ENCODE measurements at regions not wholly inside any gene's neighbourhood (a gene's known extent, or its start where the extent isn't known, plus 50 kb on each side); places are given as distances from the start of the nearest gene placed in this dataset.

GRCh38 chr4:155526452-155527169 is 140.0 kb upstream of the GUCY1A1 start:
- TF ChIP-seq, protein P1, sequence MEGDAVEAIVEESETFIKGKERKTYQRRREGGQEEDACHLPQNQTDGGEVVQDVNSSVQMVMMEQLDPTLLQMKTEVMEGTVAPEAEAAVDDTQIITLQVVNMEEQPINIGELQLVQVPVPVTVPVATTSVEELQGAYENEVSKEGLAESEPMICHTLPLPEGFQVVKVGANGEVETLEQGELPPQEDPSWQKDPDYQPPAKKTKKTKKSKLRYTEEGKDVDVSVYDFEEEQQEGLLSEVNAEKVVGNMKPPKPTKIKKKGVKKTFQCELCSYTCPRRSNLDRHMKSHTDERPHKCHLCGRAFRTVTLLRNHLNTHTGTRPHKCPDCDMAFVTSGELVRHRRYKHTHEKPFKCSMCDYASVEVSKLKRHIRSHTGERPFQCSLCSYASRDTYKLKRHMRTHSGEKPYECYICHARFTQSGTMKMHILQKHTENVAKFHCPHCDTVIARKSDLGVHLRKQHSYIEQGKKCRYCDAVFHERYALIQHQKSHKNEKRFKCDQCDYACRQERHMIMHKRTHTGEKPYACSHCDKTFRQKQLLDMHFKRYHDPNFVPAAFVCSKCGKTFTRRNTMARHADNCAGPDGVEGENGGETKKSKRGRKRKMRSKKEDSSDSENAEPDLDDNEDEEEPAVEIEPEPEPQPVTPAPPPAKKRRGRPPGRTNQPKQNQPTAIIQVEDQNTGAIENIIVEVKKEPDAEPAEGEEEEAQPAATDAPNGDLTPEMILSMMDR (IDR thresholded peaks at IDR 0.05; ENCODE audit: poor library complexity, severe bottlenecking), result no peak
- TF ChIP-seq, protein P2, sequence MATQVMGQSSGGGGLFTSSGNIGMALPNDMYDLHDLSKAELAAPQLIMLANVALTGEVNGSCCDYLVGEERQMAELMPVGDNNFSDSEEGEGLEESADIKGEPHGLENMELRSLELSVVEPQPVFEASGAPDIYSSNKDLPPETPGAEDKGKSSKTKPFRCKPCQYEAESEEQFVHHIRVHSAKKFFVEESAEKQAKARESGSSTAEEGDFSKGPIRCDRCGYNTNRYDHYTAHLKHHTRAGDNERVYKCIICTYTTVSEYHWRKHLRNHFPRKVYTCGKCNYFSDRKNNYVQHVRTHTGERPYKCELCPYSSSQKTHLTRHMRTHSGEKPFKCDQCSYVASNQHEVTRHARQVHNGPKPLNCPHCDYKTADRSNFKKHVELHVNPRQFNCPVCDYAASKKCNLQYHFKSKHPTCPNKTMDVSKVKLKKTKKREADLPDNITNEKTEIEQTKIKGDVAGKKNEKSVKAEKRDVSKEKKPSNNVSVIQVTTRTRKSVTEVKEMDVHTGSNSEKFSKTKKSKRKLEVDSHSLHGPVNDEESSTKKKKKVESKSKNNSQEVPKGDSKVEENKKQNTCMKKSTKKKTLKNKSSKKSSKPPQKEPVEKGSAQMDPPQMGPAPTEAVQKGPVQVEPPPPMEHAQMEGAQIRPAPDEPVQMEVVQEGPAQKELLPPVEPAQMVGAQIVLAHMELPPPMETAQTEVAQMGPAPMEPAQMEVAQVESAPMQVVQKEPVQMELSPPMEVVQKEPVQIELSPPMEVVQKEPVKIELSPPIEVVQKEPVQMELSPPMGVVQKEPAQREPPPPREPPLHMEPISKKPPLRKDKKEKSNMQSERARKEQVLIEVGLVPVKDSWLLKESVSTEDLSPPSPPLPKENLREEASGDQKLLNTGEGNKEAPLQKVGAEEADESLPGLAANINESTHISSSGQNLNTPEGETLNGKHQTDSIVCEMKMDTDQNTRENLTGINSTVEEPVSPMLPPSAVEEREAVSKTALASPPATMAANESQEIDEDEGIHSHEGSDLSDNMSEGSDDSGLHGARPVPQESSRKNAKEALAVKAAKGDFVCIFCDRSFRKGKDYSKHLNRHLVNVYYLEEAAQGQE (IDR thresholded peaks at IDR 0.05; ENCODE audit: borderline replicate concordance), result no peak
- no peak for TF ChIP-seq SMC3 (conservative IDR thresholded peaks at IDR 0.05; ENCODE audit: poor library complexity)
- TF ChIP-seq EZH2 (IDR thresholded peaks at IDR 0.05; ENCODE audit: borderline replicate concordance, insufficient read depth, low read length, poor library complexity, severe bottlenecking), result no peak
- TF ChIP-seq MXI1 (conservative IDR thresholded peaks at IDR 0.05; ENCODE audit: poor library complexity, severe bottlenecking), result no peak
- no peak for TF ChIP-seq TAF1 (IDR thresholded peaks at IDR 0.05; ENCODE audit: low read depth)

Measured in neural cell (in vitro differentiated cells).